ENCODE measurements at regions not wholly inside any gene's neighbourhood (a gene's known extent, or its start where the extent isn't known, plus 50 kb on each side); places are given as distances from the start of the nearest gene placed in this dataset.

- H3K9me3 ChIP-seq (ENCODE audit: control insufficient read depth, insufficient read depth, low read depth, low read length), result no peaks in the 10 kb centered on the region
- H3K36me3 ChIP-seq (ENCODE audit: control insufficient read depth in 2 of 2, insufficient read depth in 1 of 2, low read length in 2 of 2), result no peaks in the 10 kb centered on the region
- H3K4me1 ChIP-seq (ENCODE audit: control insufficient read depth, insufficient read depth, low read length), result no peaks in the 10 kb centered on the region
- CTCF ChIA-PET, result interaction anchor here (0.7 kb wide), 1 partner anchor 111 kb away, joined by 3 read pairs; no protein-coding TSS in a partner anchor
- POLR2A ChIA-PET, result no interaction called here
- no peak overlapping the region for H3K4me3 ChIP-seq (ENCODE audit: low read depth, low read length)
- TF ChIP-seq MYNN (tag by site-specific recombination; IDR thresholded peaks at IDR 0.05; ENCODE audit: borderline replicate concordance), result no peak
- no peak for TF ChIP-seq ZNF404 (tag by site-specific recombination; IDR thresholded peaks at IDR 0.05)
- TF ChIP-seq ZNF398 (tag by site-specific recombination; IDR thresholded peaks at IDR 0.05), result no peak
- no peak for TF ChIP-seq OVOL3 (tag by site-specific recombination; IDR thresholded peaks at IDR 0.05)
- TF ChIP-seq ZNF211 (tag by site-specific recombination; IDR thresholded peaks at IDR 0.05; ENCODE audit: low read depth), result no peak
- TF ChIP-seq PBX3 (CRISPR knock-in tag; IDR thresholded peaks at IDR 0.05), result no peak
- no peak for TF ChIP-seq PRDM1 (tag by site-specific recombination; IDR thresholded peaks at IDR 0.05)
- H3K27ac ChIP-seq (ENCODE audit: extremely low read depth, low read depth, low read length), result no peak overlapping the region
These were observed 116.4 kb downstream of the UTP18 start for GRCh38 chr17:51376739-51377138.

GRCh38 chr17:51381262-51381661 lies 120.9 kb downstream of the UTP18 start:
- no peak overlapping the region for H3K4me3 ChIP-seq (ENCODE audit: low read depth, low read length)
- TF ChIP-seq ZNF843 (tag by site-specific recombination; IDR thresholded peaks at IDR 0.05) (no peak), ZNF221 (tag by site-specific recombination; IDR thresholded peaks at IDR 0.05; ENCODE audit: borderline replicate concordance) (no peak), ZNF423 (tag by site-specific recombination; IDR thresholded peaks at IDR 0.05) (no peak), ZNF146 (tag by site-specific recombination; IDR thresholded peaks at IDR 0.05) (no peak), ZNF26 (tag by site-specific recombination; IDR thresholded peaks at IDR 0.05) (no peak), ZNF18 (tag by site-specific recombination; IDR thresholded peaks at IDR 0.05) (no peak), MYNN (tag by site-specific recombination; IDR thresholded peaks at IDR 0.05; ENCODE audit: borderline replicate concordance) (no peak), TCF7L2 (IDR thresholded peaks at IDR 0.05; ENCODE audit: borderline replicate concordance, low read depth, low read length) (no peak), ZNF596 (tag by site-specific recombination; IDR thresholded peaks at IDR 0.05) (no peak)
- no peaks in the 10 kb centered on the region for H3K36me3 ChIP-seq (ENCODE audit: control insufficient read depth in 2 of 2, insufficient read depth in 1 of 2, low read length in 2 of 2)
- CTCF ChIA-PET, result interaction anchor here (0.6 to 3.2 kb wide), 3 partner anchors 10 to 326 kb away, joined by 3 to 18 read pairs (median 4); no protein-coding TSS in a partner anchor
- no peaks in the 10 kb centered on the region for H3K4me1 ChIP-seq (ENCODE audit: control insufficient read depth, insufficient read depth, low read length)
- no peaks in the 10 kb centered on the region for H3K9me3 ChIP-seq (ENCODE audit: control insufficient read depth, insufficient read depth, low read depth, low read length)
- POLR2A ChIA-PET, result no interaction called here
- H3K27ac ChIP-seq (ENCODE audit: extremely low read depth, low read depth, low read length), result no peak overlapping the region

GRCh38 chr17:51385208-51385607 lies 124.9 kb downstream of the UTP18 start:
- Histone ChIP-seq H3K36me3 (ENCODE audit: control insufficient read depth in 2 of 2, insufficient read depth in 1 of 2, low read length in 2 of 2) (no peaks in the 10 kb centered on the region), H3K9me3 (ENCODE audit: control insufficient read depth, insufficient read depth, low read depth, low read length) (no peaks in the 10 kb centered on the region), H3K27ac (ENCODE audit: extremely low read depth, low read depth, low read length) (no peak overlapping the region), H3K4me1 (ENCODE audit: control insufficient read depth, insufficient read depth, low read length) (no peaks in the 10 kb centered on the region), H3K4me3 (ENCODE audit: low read depth, low read length) (no peak overlapping the region)
- POLR2A ChIA-PET, result no interaction called here
- CTCF ChIA-PET, result interaction anchor here (0.5 to 1.3 kb wide), 2 partner anchors 77 to 349 kb away, joined by 3 to 5 read pairs; no protein-coding TSS in a partner anchor
- no peak for TF ChIP-seq ZFP3 (tag by site-specific recombination; IDR thresholded peaks at IDR 0.05; ENCODE audit: low read depth)
- TF ChIP-seq ZBTB7A (tag by site-specific recombination; IDR thresholded peaks at IDR 0.05; ENCODE audit: low read depth), result no peak
- TF ChIP-seq ZFP41 (tag by site-specific recombination; IDR thresholded peaks at IDR 0.05; ENCODE audit: borderline replicate concordance), result no peak
- TF ChIP-seq ZNF660 (tag by site-specific recombination; IDR thresholded peaks at IDR 0.05), result no peak
- TF ChIP-seq ZNF544 (tag by site-specific recombination; IDR thresholded peaks at IDR 0.05), result no peak
- TF ChIP-seq ZNF549 (tag by site-specific recombination; IDR thresholded peaks at IDR 0.05), result no peak
- no peak for TF ChIP-seq REST (tag by site-specific recombination; IDR thresholded peaks at IDR 0.05)
- TF ChIP-seq ZNF354C (tag by site-specific recombination; IDR thresholded peaks at IDR 0.05; ENCODE audit: borderline replicate concordance, low read depth), result no peak
